ENCODE measurements at regions not wholly inside any gene's neighbourhood (a gene's known extent, or its start where the extent isn't known, plus 50 kb on each side); places are given as distances from the start of the nearest gene placed in this dataset.

DNA sequence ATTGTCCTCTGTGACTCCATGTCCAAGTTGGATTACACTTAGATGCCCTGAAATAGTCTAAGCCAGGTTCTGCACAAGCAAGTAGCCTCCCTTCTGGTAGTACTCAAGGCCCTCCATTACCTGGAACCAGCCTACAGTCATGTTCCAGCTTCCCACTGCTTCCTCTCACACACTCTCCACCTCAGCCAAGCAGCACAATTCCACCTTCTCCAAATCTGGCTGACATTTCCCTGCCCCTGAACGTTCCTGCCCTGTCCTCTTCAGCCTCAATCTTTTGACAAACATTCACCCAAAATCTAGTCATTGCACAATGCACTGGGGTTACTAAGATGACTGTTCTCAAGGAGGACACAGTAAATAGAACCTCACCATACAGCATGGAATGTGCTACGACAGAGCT lies 95.3 kb upstream of the KLHL29 start:
- Mint-ChIP-seq H3K9me3 (peaks cover 3% of the 10 kb centered on the region), H3K36me3 (ENCODE audit: low read depth) (no peaks in the 10 kb centered on the region), H3K4me3 (no peak overlapping the region), H3K4me1 (peaks cover 32% of the 10 kb centered on the region), H3K27me3 (ENCODE audit: low read depth) (no peaks in the 10 kb centered on the region), H3K27ac (ENCODE audit: unreplicated experiment) (no peak overlapping the region)
- no peak for TF ChIP-seq CTCF (conservative IDR thresholded peaks at IDR 0.05)
- no peak for DNase-seq (ENCODE audit: low read depth, low spot score)

GRCh38 chr2:23291239-23291638 lies 93.7 kb upstream of the KLHL29 start:
- no peak overlapping the region for H3K27ac Mint-ChIP-seq (ENCODE audit: unreplicated experiment)
- TF ChIP-seq CTCF (conservative IDR thresholded peaks at IDR 0.05): no peak
- peaks cover 16% of the 10 kb centered on the region for H3K4me1 Mint-ChIP-seq
- no peak for DNase-seq (ENCODE audit: low read depth, low spot score)
- no peaks in the 10 kb centered on the region for H3K27me3 Mint-ChIP-seq (ENCODE audit: low read depth)
- H3K9me3 Mint-ChIP-seq: peaks cover 3% of the 10 kb centered on the region
- H3K4me3 Mint-ChIP-seq: no peak overlapping the region
- no peaks in the 10 kb centered on the region for H3K36me3 Mint-ChIP-seq (ENCODE audit: low read depth)

DNA sequence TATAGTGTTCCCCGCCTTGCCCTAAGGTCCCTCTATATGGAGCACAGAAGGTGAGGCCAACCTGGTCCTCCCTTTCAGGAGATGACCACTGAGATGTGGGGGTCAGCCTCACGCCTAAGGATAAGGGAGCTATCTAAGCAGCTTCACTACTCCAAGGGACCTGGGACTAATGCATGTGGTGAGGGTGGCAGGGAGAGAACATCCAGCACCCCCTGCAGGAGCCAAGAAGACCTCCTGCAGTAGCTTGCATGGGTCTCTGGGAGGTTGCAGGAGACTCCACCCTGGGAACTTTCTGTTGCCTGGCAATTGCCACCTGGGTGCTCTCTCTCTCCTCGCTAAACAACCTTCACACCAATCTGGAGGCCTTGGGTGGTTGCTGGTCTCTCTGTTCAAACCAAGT lies 93.0 kb upstream of the KLHL29 start:
- no peak for DNase-seq (ENCODE audit: low read depth, low spot score)
- Mint-ChIP-seq H3K27me3 (ENCODE audit: low read depth) (no peaks in the 10 kb centered on the region), H3K9me3 (peaks cover 3% of the 10 kb centered on the region), H3K4me3 (no peak overlapping the region), H3K27ac (ENCODE audit: unreplicated experiment) (no peak overlapping the region), H3K36me3 (ENCODE audit: low read depth) (no peaks in the 10 kb centered on the region), H3K4me1 (peaks cover 9% of the 10 kb centered on the region)
- no peak for TF ChIP-seq CTCF (conservative IDR thresholded peaks at IDR 0.05)

GRCh38 chr2:23293063-23293462 lies 91.9 kb upstream of the KLHL29 start:
- Mint-ChIP-seq H3K36me3 (ENCODE audit: low read depth) (no peaks in the 10 kb centered on the region), H3K9me3 (peaks cover 3% of the 10 kb centered on the region), H3K4me1 (peaks cover 6% of the 10 kb centered on the region), H3K4me3 (no peak overlapping the region), H3K27me3 (ENCODE audit: low read depth) (no peaks in the 10 kb centered on the region), H3K27ac (ENCODE audit: unreplicated experiment) (no peak overlapping the region)
- no peak for DNase-seq (ENCODE audit: low read depth, low spot score)
- no peak for TF ChIP-seq CTCF (conservative IDR thresholded peaks at IDR 0.05)

- no peak for TF ChIP-seq CTCF (conservative IDR thresholded peaks at IDR 0.05)
- Mint-ChIP-seq H3K4me3 (no peak overlapping the region), H3K9me3 (peaks cover 3% of the 10 kb centered on the region), H3K36me3 (ENCODE audit: low read depth) (no peaks in the 10 kb centered on the region), H3K27ac (ENCODE audit: unreplicated experiment) (no peak overlapping the region), H3K4me1 (peaks cover 6% of the 10 kb centered on the region), H3K27me3 (ENCODE audit: low read depth) (no peaks in the 10 kb centered on the region)
- no peak for DNase-seq (ENCODE audit: low read depth, low spot score)
These were observed 91.2 kb upstream of the KLHL29 start for GRCh38 chr2:23293731-23294130.

DNA sequence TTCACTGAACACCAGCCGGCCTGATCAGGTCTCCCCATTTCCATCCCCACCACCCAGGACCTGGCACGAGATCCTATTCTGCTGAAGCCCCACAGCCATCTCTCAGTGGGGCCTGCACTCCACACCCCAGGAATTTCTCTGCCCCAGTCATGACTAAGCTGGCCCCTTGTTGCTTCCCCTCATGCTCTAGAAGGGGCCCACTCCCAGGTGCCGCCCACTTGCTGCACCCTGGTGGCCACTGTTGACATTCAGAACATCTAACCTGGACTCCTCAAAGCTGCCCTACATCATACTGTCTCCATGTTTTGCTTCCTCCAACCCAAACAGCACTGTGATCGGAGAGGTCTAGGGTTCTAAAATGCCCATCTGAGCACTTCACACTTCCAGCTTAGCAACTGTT lies 90.7 kb upstream of the KLHL29 start:
- Mint-ChIP-seq H3K4me1 (peaks cover 6% of the 10 kb centered on the region), H3K27ac (ENCODE audit: unreplicated experiment) (no peak overlapping the region), H3K36me3 (ENCODE audit: low read depth) (no peaks in the 10 kb centered on the region), H3K4me3 (no peak overlapping the region), H3K27me3 (ENCODE audit: low read depth) (no peaks in the 10 kb centered on the region), H3K9me3 (peaks cover 3% of the 10 kb centered on the region)
- no peak for TF ChIP-seq CTCF (conservative IDR thresholded peaks at IDR 0.05)
- DNase-seq (ENCODE audit: low read depth, low spot score): no peak

Measured in neural crest cell (in vitro differentiated cells).